ENCODE measurements at regions not wholly inside any gene's neighbourhood (a gene's known extent, or its start where the extent isn't known, plus 50 kb on each side); places are given as distances from the start of the nearest gene placed in this dataset.
"Not testable (repeated sequence)": the region's sequence is repeated elsewhere in the genome, so short reads cannot be mapped to it uniquely, and the experiment has no call there.

DNA sequence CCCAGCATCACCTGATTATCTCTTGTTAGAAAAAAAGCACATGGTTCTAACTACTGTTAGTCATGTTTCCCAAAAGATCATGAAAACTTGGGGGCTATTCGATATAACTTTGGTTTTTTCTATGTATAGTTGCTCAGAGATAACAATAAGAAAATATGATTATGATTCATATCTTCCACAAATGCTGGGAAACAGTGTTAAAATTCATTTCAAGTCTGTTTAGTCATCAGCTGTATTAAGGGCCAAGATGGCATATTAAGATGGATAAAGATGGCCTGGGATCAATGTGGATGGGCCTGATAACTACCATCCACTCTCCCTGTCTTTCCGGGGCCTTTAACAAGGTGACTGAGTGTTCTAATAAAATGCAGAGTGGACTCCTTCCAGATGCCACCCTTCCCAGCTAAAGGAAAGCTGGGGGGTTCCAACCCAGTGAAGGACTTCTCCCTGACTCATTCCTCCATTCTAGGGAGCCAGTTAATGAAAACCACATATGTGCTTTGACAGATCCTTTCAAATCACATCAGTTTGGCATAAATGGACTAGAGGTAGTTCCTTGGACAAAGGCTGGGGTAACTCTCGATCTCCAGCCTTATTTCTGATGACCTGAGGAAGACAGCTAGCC is 221.6 kb downstream of the VAPA start:
- no peak for DNase-seq (ENCODE audit: low read depth in 4 of 4, low spot score in 3 of 4)

DNA sequence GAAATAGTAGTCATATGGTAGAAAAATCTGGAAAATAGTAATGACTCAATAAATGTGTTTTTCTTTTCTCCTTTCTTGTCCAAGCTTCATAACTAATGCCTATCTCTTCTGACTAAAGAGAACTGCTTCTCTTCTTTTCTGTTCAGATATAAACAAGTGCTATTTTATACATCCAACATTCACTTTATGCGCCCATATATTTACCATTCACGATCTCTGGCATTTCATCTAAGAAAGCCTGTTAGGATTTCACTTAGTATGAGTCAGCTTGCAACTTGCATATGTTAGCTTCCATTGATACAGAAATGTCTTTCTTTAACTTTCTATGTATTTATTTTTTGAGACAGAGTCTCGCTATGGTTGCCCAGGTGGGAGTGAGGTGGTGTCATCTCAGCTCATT is 224.9 kb downstream of the VAPA start:
- no peak for DNase-seq (ENCODE audit: low read depth in 4 of 4, low spot score in 3 of 4)

DNA sequence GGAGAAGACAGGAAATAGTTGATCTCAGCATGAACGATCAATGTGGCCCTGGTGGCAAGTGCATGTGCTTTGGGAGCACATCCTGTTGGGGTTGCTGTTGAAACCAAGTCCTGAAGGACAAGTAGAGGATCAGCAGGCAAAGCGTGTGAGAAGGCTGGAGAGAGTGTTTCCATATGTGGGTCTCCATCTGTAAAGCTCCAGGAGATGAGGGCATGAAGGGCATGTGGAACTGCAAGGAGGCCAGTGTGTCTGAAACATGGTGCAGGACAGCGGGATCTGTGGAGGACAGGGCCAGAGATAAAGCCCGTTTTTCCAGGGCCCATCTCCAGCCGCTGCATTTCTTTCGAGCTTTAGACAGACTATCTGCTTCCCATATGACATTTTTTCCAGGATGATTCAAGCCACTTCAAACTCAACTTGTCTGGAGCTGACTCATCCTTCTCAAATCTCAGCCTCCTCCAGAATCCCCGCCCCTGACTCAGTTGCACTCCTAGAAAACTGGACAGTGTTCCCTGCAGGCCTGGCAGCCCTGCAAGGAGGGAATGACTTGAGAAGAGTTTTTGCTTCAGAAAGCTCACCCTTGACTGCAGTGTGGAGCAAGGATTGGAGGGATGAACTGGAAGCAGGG is 226.1 kb downstream of the VAPA start:
- DNase-seq (ENCODE audit: low read depth in 4 of 4, low spot score in 3 of 4): no peak

DNA sequence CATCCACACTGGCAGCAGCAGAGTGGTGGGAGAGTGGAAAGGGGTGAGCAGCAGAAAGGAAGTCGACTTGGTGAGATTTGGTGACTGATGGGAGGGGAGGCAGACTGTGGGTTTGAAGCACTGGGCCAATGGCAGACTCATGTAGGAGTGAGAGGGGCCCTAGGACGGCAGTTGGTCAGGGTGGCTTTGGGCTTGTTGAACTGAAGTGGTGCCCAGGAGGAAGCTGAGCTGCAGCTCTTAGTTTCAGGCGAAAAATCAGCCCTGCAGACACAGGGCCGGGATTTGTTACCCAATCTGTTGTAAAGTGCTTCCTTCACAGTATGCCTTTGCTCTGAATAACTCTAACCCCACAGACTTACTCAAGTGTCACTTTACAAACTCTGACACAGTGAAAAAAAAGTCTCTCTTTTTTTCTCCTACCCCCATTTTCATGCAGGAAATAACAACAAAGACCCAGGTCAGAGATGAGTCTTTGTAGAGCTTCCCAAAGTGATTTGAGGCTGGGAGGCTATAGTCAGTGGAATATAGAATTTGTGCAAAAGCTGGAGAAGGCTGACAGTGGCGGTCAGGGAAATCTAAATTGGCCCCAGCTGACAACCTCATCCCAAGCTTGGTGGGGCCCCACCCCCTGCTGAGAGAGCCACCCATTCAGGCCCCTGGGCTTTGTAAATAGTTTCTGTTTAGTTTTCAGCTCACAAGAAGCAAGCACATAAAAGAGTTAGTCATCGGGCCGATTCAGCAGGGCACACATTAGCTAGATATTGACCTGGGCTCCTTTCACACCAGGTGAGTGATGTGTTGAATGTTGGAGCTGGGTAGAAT is 226.9 kb downstream of the VAPA start:
- no peak for DNase-seq (ENCODE audit: low read depth in 4 of 4, low spot score in 3 of 4)

DNA sequence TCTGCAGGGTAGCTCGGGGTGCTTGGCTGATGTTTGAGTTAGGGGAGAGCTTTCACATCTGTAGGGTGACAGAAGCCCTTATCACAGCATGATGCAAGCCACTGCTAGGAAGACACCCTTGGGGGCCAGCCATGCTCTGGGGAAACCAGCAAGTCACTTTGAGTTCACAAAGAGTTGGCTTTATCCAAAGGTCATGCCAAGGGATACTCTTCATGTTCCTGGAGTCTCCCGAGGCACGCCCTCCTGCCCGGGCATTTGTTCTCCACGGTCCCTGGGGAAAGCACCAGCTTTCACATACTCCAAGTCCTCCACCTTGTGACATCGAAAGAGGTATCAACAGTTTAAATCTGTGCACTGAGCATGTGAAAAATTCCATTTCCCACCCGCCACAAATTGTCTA is 227.7 kb downstream of the VAPA start:
- DNase-seq (ENCODE audit: low read depth in 4 of 4, low spot score in 3 of 4): no peak

DNA sequence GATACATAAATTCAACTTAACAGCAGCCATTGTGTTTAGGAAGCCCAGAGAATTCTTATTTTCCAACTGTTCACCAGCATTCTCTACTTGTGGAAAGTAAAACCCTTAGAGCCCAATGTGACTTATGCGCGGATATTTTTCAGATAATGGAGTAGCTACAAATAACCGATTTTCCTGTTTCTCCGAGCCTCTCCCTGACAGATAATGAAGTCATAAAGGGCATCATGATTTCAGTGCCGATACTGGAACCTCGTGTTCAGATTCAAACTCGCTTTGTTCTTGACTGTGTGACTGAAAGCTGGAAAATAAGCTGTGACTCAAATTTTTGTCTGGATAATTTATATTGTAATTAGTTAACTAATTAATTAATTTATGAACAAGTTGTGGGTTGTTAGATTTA is 228.2 kb downstream of the VAPA start:
- DNase-seq (ENCODE audit: low read depth in 4 of 4, low spot score in 3 of 4): no peak

DNA sequence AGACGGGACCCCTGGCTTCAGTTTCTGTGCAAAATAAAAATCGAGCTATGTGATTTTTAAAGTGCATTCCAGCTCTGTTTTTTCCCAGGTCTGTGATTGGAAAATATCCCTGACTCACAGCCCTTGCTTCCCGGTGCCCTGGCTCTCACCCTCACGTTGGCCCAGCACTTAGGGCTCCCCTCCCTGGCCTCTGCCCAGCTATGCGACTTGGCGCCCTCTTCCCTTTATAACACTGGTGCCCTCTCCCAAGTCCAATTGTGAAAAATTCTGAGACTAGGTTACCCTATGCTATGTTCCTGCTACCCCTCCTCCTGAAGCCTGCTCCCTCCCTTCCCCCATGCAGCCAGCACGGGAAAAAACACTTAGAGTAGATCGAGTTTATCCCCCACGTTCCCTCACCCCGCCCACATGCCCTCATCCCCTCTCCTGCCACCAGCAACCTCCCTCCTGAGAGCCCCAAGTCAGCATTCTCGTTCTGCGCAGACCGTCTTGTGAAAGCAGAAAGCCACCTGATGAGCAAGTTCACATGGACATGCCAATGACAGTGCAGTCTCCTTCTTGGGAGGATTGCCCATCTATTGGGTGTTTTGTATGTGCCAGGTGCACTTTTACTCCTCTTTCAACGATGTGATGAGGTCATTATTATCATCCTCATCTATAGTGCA is 228.8 kb downstream of the VAPA start:
- no peak for DNase-seq (ENCODE audit: low read depth in 4 of 4, low spot score in 3 of 4)

DNA sequence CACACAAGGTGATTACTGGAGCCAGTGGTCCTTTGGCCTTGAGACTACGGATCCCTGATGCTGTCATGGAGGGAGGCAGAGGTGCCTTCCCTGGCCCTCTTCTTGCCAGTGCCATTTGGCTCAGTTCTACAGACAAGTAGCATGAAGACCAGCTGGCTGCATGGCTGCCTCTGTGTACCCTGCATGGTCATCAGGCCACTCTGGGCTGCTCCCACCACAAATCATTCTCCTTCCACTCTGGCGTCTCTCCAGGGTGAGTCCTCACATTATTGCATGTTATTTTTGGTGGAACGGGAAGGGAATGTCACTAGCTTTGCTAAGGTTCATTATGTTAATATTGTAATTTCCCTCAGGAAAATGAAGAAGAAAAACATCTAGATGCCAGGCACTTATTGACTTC is 229.8 kb downstream of the VAPA start:
- DNase-seq (ENCODE audit: low read depth in 4 of 4, low spot score in 3 of 4): no peak

DNA sequence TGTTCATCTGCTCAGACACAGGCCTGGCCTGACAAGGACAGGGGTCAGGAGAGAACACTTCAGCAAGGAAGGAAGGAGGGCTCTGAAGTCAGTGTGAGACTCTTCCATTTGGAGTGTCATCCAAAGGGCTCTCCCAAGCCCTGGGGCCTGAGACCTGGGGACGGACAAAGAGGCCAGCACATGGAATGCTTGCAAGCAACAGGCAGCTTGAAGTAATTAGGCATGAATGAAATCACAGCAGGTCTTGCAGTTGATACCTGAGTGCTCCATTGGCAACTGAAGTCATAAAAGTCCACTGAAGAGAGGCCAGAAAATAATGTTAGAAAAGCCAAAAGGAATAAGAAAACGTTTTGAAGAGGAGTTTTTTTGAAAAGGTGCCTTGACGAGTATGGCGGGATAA is 231.7 kb downstream of the VAPA start:
- DNase-seq (ENCODE audit: low read depth in 4 of 4, low spot score in 3 of 4): no peak

DNA sequence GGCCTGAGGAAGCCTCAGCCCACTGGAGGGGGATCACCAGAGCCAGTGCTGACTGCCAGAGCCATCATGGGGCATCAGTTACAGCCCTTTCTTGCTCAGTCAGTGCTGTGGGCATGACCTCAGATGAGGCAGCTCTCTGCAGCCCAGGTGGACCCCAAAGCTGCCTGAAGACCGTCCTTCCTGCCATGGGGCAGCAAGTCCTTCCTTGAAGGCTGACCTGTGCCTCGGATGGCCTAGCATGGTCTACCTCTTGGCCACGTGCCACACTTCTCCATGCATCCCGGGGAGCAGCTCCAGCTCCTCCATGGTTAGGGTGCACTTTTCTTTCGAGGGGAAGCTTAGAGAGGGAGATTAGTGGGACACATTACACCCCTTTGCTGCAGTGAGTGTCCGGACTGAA is 233.4 kb downstream of the VAPA start:
- no peak for DNase-seq (ENCODE audit: low read depth in 4 of 4, low spot score in 3 of 4)

DNA sequence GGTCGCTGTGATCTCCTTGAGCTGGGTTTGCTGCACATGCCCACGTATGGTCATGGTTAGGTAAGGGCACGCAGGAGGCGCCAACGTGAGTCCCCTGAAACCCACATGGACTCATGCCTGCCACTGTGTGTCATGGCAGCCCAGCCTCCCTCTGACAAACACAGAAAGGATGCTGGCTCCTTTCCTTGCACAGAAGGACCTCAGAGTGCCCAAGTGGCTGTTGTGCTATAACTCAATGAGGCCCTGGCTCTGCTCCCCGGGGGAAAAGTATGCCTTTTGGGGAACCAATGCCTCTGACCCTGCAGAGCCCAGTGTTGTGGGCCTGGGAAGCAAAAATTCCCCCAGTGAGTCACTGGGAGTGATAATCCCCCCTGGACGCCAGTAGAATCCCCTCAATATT is 233.9 kb downstream of the VAPA start:
- DNase-seq (ENCODE audit: low read depth in 4 of 4, low spot score in 3 of 4): no peak

DNA sequence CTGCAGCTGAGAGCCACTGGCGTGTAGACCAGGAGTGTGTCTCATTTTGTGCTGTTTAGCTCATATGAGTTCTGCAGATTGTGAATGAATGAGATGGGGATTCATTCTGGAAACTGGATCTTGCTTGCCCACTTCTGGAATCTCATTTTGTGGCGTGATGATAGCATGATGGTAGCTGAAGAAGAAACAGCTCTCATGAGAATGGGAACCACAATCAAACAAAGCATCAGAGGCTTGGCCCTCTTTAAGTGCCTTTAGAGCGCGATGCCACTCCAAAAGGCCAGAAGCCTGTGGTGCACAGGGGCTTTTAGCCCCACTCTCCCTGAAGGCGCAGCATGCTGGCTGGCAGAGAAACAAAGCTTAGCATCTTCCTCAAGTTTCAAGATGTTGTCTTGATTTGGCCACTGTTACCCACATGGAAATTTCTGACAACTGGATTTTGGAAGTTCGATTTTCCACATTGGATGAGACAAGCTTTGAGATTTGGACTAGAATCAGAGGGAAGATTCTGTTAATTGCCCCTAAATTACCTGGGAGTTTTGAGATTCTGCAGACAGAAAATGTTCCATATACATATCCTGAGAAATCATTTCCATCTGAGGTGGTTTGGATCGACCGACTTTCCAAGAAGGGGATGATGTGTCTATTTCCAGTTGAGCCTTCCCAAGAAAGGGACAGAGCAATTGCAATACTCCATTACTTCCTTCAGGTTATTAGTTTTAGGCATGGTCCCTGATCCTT is 234.5 kb downstream of the VAPA start:
- DNase-seq (ENCODE audit: low read depth in 4 of 4, low spot score in 3 of 4): no peak

DNA sequence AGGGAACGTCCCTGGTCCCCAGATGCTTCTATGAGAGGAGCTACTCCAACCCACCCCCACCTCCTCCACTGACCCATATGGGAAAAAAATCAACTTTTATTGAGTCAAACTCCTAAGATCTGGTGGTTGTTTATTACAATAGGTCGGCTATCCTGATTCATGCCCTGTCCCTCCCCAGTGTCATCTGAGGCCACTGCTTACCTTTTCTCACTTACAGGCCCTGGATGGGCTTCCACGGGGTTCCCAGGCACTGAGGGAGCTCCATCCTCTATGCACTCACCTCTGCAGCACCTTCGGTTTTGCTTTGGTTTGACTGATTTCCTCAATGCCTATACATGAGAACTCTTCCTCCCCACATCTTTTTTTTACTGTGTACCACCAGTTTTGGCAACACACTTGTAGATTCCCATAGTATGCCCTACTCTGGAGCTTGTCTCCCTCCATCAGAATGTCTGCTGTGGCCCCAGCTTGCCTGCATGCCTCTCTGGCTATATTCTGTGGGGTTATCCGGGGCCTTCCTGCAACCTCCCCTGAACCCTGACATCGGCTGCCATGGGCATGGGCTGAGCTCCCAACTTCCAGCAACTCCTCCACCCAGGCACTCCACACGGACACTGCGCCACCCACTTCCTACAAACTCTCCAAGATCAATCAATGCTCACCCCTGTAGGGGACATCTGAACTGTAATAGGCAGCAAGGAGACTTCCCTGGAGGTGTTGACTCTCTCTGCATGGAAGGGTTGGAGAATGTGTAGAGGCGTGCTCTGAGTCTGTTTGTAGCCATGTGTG is 236.1 kb downstream of the VAPA start:
- DNase-seq (ENCODE audit: low read depth in 4 of 4, low spot score in 3 of 4): no peak

DNA sequence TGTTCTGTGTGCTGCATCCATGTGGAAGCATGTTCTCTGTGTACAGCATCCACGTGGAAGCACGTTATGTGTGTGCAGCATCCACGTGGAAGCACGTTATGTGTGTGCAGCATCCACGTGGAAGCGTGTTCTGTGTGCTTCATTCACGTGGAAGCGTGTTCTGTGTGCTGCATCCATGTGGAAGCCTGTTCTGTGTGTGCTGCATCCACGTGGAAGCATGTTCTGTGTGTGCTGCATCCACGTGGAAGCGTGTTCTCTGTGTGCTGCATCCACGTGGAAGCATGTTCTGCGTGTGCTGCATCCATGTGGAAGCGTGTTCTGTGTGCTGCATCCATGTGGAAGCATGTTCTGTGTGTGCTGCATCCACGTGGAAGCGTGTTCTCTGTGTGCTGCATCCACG is 236.8 kb downstream of the VAPA start:
- not testable (repeated sequence) for DNase-seq (ENCODE audit: low read depth in 4 of 4, low spot score in 3 of 4)

DNA sequence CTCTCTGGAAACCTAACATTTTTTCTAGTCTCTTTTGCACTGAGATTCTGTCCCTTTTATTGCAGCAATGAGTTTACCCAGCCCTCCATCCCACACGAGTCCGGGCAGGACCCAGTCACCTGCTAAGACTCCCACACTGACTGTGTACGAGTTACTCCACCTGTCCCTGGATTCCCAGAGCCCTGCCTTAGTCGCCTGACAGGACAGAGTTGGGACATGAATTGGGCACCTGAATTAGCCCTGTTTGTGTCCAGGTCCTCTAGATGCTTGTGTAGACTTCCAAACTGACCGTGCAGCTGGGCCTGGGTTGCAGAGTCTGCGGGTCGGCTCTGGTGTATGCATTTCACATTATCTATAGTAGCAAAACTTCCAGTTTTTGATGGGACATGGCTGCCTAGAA is 238.7 kb downstream of the VAPA start:
- no peak for DNase-seq (ENCODE audit: low read depth in 4 of 4, low spot score in 3 of 4)

DNA sequence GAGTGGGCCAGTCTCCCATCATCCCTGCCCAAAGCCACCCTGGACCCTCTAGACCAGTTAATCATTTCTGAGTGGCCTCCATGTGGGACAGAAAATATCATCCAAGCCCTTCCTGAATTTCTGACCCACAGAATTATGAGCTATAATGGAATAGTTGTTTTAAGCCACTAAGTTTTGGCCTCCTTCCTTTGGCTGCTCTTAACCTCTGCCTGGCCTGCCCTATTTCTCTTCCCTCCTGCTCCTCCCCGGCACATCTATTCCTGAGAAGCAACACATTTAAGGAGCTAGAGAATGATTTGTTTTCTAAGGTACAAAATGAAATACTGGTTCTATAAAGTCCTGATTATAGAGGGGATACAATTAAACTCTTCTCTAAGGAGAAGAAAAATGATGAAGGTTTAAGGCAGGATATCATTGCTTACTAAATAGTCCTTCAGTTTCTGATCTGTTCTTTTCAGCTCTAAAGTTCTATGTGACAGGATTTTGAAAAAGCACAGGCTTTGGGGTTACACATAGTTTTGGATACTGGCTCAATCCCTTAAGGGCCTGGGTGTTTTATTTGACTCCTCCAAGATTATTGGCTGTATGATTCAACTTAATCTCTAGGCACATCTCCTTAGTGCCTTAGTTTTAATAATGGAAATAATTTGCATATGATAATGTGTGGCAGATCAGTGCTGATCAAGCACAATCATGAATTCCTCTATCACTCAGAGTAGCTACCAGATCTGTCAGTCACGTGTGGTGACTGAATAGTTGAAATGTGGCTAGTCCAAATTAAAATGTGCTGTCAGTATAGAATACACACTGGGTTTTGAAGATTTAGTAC is 240.3 kb downstream of the VAPA start:
- no peak for DNase-seq (ENCODE audit: low read depth in 4 of 4, low spot score in 3 of 4)

DNA sequence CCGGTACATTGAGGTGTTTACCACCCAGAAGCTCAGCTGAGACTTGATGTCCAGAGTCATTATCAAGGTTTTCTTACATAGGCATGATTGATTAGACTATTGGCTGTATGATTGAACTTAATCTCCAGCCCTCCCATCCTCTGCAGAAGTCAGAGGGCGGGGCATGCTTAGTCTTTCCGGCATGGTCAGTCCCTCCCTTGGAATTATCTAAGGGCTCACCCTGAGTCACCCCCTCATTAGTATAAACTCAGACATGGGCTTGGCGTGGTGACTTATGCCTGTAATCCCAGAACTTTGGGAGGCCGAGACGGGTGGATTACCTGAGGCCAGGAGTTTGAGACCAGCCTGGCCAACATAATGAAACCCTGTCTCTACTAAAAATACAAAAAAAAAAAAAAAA is 243.9 kb downstream of the VAPA start:
- DNase-seq (ENCODE audit: low read depth in 4 of 4, low spot score in 3 of 4): no peak

DNA sequence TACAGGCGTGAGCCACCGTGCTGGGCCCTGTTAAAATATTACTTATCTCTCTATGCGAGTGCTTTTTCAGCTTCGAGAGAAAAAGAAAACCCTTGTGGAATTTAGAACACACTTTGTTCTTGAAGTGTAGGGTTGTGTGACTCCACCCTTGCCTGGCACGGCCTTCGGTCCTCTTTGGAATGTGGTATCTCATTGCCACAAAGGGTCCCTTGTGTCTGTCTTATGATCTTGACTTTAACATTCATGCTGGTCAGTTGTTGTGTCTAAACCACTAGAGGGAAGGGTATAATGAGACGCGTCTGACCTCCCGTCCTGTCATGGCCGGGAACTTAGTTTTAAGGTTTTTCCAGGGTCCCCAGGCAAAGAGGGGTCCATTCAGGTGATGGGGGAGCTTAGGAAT is 246.4 kb downstream of the VAPA start:
- no peak for DNase-seq (ENCODE audit: low read depth in 4 of 4, low spot score in 3 of 4)

DNA sequence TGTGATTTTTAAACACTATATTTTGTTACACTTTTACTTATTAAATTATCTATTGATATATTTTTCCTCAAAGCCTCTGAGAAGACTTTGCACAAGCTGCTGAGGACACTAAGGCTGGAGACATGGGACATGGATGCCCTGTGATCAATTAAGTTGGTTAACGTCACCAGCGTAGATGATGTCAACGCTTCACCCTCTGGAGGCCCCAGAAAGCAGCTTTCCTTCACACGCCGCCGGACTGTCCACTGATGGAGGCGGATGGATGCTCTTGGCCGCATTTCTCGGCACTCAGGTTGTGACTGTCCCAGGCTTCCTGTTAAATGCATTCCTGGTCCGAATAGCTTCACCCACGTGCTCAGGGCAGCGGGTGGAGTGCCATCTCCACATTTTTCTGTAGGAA is 247.5 kb downstream of the VAPA start:
- DNase-seq (ENCODE audit: low read depth in 4 of 4, low spot score in 3 of 4): no peak

Data from right renal pelvis (tissue), 4 donors.